Medulla oblongata (tissue), 1 donor: ENCODE measurements at regions not wholly inside any gene's neighbourhood (a gene's known extent, or its start where the extent isn't known, plus 50 kb on each side); places are given as distances from the start of the nearest gene placed in this dataset.
"Not testable (repeated sequence)": the region's sequence is repeated elsewhere in the genome, so short reads cannot be mapped to it uniquely, and the experiment has no call there.

ENCODE experiments used
- DNase-seq: peaks from one replicate; pipeline ENCODE4 v3.0.0-alpha.2; 2015; ENCODE audit errors: extremely low spot score

- DNase-seq, result no peak
Measured at GRCh38 chr3:5690904-5691532, 503.5 kb downstream of the EDEM1 start.

DNA sequence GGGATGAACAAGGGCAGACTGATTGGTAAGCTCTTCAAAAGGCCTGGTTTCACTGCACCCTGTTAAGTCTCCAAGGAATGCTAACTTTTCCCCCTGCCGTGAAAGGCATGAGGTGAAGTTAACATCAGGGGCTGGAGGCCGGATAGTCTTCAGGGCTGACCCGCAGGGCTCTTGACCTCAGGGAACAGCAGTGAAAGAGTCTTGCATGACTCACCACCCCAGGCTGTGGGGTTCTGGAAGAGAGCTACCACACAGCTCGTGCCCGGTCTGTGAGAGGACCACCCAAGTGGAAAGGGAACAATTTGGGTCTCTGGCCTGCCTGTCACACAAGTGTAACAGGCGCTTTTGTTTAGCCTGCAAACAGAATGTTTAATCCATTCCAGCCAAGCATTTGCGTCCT, 504.9 kb downstream of the EDEM1 start:
- DNase-seq, result no peak

GRCh38 chr3:5694266-5694665, 506.8 kb downstream of the EDEM1 start:
- no peak for DNase-seq

DNA sequence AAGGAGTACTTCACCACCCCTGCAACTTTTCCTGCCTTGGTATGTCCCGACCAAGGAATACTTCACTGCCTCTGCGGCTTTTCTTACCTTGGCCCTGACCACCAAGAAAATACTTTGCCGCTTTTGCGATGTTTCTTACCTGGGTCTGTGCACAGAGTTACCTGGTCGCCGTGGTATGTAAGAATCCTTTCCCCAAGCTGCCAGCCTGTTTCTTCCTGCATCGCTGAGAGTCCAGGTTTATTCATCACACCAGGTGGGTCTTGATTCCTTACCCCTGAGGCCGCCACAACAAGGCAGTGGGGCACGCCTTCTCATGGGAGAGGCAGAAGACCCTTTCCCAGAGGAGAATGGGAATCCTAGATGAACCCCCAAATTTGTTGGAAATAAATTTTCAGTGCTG, 511.3 kb downstream of the EDEM1 start:
- DNase-seq, result no peak

- DNase-seq, result no peak
Measured at GRCh38 chr3:5699313-5699712, 511.8 kb downstream of the EDEM1 start.

DNA sequence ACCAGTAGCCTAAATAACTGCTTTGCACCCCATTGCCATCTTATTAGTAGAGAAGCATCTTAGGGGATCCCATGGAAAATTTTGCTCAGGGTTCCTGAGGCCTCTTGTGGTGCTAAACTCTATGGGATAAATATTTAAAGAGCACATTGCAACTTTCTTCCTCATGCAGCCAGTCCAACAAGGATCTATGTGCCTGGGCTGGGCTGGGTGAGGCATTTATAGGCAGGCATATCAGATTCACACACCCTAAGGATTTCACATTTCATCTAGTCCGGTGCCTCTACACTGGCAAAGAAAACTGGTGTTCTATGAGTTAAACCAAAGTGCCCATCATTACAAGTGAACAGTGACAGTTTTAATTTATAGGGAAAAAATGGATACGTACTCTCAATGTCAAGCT, 512.3 kb downstream of the EDEM1 start:
- no peak for DNase-seq

- DNase-seq, result not testable (repeated sequence)
Measured at GRCh38 chr3:5701005-5701404, 513.5 kb downstream of the EDEM1 start.

DNA sequence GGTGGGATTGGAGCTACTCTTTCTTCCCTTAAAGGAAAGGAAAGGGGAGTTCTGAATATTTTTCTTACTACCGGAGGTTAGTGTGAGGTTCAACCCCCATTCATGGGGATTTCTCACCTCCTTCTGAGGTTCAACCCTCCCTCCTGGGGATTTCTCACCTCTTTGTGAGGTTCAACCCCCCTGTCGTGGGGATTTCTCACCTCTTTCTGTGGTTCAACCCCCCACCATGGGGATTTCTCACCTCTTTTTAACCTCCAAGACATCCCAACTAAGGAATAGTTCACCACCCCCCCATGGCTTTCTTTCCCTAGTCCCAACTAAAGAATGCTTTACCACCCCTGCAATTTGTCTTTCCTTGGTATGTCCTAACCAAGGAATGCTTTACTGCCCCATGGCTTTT, 520.3 kb downstream of the EDEM1 start:
- DNase-seq, result no peak

- no peak for DNase-seq
Measured at GRCh38 chr3:5709714-5710113, 522.2 kb downstream of the EDEM1 start.

DNA sequence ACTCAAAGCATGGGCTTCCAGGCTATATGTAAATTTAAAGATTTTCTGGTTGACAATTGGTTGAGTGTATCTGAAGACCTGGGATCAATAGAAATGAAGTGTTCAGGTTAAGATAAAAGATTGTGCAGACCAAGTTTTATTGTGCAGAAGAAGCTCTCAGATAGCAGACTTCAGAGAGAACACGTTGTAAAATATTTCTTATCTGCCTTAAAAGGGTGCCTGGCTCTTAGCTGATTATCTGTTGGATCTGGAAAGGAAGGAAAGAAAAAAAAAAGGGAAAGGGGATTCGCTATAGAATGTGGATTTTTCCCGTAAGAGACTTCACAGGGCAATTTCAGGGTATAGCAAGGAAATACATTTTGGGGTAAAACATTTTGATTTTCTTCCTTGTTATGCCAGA, 523.2 kb downstream of the EDEM1 start:
- no peak for DNase-seq

GRCh38 chr3:5717254-5717653, 529.7 kb downstream of the EDEM1 start:
- no peak for DNase-seq

- DNase-seq, result not testable (repeated sequence)
Measured at GRCh38 chr3:5719668-5720067, 532.2 kb downstream of the EDEM1 start.

GRCh38 chr3:5725801-5726200, 538.3 kb downstream of the EDEM1 start:
- no peak for DNase-seq

DNA sequence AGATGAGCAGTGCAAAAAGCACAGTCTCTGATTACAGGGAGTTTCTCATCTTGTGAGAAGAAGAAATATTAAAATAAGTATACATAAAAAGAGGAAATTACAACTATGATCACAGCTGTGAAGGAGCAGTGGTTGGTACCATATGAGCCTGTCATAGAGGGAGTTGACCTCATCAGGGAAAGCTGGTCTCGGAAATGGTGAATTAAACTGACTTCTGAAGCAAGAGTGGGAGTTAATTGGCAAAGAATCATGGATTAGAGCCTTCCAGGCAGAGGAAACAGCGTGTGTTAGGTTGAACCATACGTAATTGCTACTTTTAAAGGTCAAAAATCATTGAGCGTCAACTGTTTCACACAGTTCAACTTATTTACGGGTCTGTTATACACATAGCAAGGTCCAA, 539.1 kb downstream of the EDEM1 start:
- no peak for DNase-seq

DNA sequence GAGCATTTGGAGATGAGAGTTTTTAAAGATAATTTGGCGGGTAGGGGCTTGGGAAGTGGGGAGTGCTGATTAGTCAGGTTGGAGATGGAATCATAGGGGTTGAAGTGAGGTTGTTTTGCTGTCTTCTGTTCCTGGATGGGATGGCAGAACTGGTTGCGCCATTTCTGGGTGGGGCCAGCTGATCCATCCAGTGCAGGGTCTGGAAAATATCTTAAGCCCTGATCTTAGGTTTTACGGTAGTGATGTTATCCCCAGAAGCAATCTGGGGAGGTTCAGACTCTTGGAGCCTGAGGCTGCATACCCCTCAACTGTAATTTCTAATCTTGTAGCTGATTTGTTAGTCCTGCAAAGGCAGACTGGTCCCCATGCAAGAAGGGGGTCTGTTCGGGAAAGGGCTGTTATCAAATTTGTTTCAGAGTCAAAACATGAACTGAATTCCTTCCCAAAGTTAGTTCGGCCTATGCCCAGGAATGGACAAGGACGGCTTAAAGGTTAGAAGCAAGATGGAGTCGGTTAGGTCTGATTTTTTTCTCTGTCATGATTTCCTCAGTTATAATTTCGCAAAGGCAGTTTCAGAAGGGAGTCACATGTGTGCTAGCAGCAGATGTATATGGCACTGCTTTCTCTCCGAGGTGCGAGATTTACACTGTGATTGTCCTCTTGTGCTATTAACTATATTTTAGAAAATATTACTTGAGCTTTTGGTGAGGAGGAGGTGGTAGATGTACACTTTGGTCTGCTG, 540.4 kb downstream of the EDEM1 start:
- no peak for DNase-seq

- no peak for DNase-seq
Measured at GRCh38 chr3:5729852-5730251, 542.3 kb downstream of the EDEM1 start.

GRCh38 chr3:5731100-5731499, 543.6 kb downstream of the EDEM1 start:
- DNase-seq, result peak; percentile 8

- no peak for DNase-seq
Measured at GRCh38 chr3:5732081-5732480, 544.6 kb downstream of the EDEM1 start.

DNA sequence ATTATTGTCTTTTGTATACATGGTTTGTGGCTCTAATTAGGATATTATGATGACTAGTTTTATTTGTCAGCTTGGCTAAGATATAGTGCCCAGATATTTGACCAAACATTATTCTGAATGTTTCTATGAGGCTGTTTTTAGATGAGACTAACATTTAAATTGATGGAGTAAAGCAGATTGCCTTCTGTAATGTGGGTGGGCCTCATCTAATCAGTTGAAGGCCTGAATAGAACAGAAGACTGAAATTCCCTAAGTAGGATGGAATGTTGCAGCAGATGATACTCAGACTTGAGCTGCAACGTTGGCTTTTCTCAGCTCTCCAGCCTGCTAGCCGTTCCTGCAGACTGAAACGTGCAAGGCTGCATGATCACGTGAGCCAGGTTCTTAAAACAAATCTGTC, 546.5 kb downstream of the EDEM1 start:
- no peak for DNase-seq

DNA sequence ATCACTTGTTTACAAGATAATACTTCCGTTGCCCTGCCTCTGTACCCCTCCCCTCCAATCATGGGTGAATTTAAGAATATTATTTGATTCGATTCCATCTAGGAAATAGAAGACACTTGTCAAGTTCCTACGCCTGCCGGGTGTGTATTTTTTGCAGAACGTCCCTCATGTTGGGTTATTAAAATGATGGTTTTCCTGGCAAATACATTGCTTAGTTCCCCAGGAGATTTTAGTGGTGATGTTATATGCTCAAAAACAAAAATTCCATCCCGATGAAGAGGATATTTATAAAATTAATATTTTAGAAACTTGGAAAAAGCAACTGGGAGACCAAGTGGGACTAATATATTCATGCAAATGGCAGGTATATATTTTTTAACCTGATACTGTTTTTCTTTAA, 548.4 kb downstream of the EDEM1 start:
- DNase-seq, result no peak

- DNase-seq, result no peak
Measured at GRCh38 chr3:5739299-5739935, 551.9 kb downstream of the EDEM1 start.

GRCh38 chr3:5739949-5740348, 552.4 kb downstream of the EDEM1 start:
- DNase-seq, result no peak

DNA sequence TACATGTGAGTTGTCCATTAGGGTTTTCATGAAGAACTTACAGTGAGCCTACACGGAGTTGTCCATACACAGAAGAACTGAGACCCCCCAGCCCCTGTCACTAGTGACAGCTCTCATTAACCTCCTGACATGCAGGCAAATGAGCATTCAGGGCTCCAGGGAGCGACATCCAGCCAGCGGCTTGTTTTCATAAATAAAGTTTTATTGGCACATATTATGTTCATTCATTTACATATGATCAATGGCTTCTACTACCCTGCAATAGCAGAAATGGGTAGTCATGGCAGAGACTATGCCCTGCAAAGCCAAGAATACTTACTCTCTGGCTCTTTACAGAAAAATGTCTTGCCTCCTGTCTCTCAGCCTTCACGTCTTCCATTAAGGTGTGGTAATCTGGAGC, 553.5 kb downstream of the EDEM1 start:
- no peak for DNase-seq
